NCI-H748 (cell line): ENCODE measurements at regions not wholly inside any gene's neighbourhood (a gene's known extent, or its start where the extent isn't known, plus 50 kb on each side); places are given as distances from the start of the nearest gene placed in this dataset.
A peak's percentile ranks its signal among the peaks of the same experiment; 100 is the strongest.
"Not testable (repeated sequence)": the region's sequence is repeated elsewhere in the genome, so short reads cannot be mapped to it uniquely, and the experiment has no call there.

Experiments
- DNase-seq: peaks from one replicate; lab custom pipeline; 2025; ENCODE audit not compliant: unreplicated experiment; lab: John Stamatoyannopoulos, UW

DNA sequence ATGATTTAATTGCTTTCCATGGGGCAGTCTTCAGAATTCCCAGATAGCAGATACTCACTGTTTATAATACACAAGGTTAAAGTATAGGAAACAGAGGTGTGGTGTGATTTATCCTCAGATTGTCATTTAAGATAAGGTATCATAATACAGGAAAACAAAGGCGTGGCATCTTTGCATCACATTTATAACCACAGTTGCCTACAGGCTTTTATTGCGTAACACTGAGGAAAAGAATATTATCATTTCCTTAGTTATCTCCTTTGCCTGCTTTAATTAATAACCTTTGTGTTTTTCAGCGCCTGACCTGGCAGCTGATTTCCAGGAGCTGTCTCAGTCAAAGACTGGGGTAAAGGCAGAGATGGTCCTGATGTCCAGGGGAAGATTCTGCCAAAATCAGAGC is 68.8 kb downstream of the SSX7 start:
- no peak for DNase-seq

DNA sequence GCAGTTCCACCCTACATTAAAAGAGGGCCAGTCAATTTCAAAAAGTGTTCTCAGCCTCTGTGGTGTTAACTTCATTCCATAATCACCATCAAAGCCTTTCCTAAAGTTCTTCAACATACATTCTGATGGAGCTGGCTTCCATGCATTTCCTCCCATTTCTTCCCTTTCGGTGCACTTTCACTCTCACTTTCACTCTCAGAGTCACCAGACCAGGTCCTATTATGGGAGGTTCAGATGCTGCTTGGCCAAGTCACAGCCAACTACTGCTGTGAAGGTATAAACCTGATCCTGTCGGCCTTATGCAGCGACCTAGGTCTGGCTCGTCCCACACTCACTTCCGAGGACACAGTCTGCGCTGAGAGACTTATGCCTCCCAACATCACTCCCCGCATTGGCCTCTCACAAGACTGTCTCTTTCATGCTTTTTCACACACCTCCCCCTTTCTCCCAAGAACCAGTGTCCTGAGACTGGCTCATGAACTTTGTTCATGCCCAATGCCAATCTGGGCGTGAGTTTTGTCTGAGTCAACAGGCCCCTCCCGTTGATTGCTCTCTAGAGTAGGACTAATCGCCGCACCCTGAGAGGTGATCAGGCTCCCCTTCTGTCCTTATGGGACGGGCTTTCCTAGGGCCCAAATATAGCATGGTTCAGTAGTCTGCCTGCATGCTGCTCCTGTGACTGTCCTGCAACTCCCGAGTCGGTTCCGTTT is 60.8 kb upstream of the XAGE1B start:
- no peak for DNase-seq

DNA sequence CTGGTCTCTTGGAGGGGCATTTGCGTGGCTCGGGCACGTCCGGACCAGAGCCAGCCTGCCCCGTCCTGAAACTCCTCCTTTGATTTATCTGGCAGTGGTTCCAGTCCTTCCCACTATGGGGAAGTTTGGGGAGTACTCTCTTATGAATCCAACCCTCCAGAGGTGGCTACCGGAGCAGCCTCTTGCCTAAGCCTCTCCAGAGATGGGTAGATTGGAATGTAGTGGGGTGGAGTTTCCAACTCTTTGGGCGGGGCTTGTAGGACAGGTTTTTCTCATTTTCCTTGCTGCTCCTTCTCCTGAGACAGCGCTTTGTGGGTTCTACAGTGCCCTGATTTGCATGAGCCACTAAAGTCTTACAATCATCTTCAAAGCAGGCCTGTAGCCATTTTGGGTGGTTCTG is 60.1 kb upstream of the XAGE1B start:
- DNase-seq, result no peak

DNA sequence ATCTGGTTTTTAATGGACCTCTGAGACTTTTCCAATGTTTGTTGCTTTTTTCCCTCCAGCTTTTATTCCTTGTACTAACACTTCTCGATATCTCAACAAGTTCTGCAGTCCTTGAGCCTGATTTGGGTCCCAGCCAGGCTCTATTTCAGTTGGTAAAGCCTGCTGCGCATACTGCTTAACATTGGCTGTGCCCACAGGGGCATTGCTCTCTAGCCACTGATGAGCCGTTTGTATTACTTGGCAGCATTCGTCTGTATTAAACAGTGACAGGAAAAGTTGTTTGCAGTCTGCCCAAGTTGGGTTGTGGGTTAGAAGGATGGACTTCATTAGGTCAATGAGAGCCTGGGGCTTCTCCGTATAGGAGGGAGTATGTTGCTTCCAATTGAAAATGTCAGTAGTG is 59.6 kb upstream of the XAGE1B start:
- DNase-seq, result no peak

DNA sequence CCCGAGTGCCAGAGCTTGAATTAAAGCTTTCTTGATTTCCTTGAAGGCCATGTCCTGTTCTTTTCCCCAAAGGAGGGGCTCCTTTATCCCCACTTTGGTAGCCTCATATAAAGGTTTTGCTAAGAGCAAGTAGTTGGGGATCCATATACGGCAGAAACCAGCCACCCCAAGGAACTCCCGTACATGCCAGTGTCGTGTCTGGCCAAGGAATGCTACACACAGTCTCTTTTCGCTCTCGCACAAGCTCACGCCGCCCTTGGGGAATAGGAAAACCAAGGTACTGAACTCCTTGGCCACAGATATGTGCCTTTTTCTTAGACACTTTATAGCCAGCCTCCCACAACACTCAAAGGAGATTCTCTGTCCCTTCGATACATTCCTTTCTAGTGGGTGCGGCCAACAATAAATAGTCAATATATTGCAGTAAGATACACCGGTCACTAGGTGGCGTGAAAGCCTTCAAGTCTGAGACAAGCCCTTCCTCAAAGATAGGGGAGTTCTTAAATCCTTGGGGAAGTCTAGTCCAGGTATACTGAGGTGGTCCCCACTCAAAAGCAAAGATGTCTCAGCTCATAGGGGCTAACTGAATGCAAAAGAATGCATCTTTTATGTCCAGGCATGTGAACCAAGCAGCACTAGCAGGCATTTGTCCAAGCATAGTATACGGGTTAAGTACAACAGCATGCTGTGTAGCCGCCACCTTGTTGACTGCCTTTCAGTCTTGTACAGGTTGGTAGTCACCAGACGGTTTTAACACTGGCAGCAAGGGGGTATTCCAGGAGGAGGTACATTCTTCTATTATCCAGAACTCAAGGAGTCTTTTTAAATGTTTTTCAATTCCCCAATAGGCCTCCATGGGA is 57.8 kb upstream of the XAGE1B start:
- peak; percentile 63 for DNase-seq

DNA sequence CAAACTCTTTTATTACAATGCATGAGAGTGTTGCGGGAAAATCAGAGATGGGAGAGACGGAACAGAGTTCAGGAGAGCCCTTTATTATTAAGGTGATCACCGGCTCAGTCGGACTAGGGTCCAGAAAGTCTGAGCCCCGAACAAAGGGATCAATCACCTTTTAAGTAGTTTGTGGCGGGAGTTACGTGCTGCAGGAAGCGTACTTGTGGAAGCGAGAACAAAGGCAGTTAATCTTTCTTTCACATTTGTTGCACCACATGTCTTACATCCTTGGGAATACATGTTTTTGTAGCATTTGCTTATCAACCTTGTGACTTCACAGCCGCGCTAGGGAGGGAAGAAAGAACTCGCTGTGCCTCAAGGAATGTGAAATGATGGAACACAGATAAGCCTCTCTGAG is 51.3 kb upstream of the XAGE1B start:
- DNase-seq, result not testable (repeated sequence)
